Fibroblast of pulmonary artery (primary cell): ENCODE measurements at regions not wholly inside any gene's neighbourhood (a gene's known extent, or its start where the extent isn't known, plus 50 kb on each side); places are given as distances from the start of the nearest gene placed in this dataset.
"Not testable (repeated sequence)": the region's sequence is repeated elsewhere in the genome, so short reads cannot be mapped to it uniquely, and the experiment has no call there.

ENCODE experiments used
- DNase-seq: peaks from one replicate; pipeline ENCODE4 v3.0.0-alpha.2; 2010; ENCODE audit warnings: low read depth
- H3K4me3 ChIP-seq: replicated peaks from 2 replicates; pipeline ENCODE4 v1.5.1; 2011; ENCODE audit warnings: low read depth, mild to moderate bottlenecking, control low read depth, low read length, moderate library complexity
- TF ChIP-seq, protein P1 (sequence below): IDR thresholded peaks from 2 replicates; pipeline ENCODE4 v1.5.1; 2011; ENCODE audit warnings: mild to moderate bottlenecking, control low read depth, low read length, inconsistent platforms; ENCODE audit errors: missing control alignments

DNA sequence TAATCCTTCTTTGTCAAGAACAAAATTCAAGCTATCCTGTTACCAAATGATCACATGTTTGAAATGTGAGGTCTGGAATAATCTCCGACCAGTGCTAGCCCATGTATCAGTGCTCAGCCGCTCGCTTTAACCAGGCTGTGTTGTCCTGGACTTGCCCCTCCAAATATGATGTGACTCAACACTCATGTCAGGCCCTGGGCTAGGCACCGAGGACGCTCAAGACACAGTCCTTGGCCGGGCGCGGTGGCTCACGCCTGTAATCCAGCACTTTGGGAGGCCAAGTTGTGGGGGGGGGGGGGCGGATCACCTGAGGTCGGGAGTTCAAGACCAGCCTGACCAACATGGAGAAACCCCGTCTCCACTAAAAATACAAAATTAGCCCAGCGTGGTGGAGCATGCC lies 54.1 kb upstream of the WNT7B start:
- TF ChIP-seq, protein P1, sequence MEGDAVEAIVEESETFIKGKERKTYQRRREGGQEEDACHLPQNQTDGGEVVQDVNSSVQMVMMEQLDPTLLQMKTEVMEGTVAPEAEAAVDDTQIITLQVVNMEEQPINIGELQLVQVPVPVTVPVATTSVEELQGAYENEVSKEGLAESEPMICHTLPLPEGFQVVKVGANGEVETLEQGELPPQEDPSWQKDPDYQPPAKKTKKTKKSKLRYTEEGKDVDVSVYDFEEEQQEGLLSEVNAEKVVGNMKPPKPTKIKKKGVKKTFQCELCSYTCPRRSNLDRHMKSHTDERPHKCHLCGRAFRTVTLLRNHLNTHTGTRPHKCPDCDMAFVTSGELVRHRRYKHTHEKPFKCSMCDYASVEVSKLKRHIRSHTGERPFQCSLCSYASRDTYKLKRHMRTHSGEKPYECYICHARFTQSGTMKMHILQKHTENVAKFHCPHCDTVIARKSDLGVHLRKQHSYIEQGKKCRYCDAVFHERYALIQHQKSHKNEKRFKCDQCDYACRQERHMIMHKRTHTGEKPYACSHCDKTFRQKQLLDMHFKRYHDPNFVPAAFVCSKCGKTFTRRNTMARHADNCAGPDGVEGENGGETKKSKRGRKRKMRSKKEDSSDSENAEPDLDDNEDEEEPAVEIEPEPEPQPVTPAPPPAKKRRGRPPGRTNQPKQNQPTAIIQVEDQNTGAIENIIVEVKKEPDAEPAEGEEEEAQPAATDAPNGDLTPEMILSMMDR: no peak
- DNase-seq: no peak

DNA sequence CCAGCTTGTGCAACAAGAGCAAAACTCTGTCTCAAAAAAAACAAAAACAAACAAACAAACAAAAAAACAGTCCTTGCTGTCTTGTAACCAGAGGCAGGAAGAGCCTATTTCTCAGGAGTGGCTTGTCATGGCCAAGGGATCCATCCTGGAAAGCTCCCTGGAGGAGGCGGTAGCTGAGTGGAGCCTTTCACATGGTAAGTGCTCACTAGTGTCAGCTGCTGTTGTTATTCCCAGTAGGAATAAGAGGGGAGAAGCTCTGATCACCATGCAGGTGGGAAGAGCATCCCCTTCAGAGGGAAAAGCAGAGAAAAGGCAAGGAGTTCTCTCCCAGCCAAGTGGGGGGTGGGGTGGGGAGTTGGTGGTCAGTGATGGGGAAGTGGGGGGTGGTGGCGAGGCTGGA lies 54.6 kb upstream of the WNT7B start:
- TF ChIP-seq, protein P1: no peak
- no peak overlapping the region for H3K4me3 ChIP-seq
- no peak for DNase-seq

More for the DNA sequence above, 54.1 kb upstream of the WNT7B start:
- no peak overlapping the region for H3K4me3 ChIP-seq

DNA sequence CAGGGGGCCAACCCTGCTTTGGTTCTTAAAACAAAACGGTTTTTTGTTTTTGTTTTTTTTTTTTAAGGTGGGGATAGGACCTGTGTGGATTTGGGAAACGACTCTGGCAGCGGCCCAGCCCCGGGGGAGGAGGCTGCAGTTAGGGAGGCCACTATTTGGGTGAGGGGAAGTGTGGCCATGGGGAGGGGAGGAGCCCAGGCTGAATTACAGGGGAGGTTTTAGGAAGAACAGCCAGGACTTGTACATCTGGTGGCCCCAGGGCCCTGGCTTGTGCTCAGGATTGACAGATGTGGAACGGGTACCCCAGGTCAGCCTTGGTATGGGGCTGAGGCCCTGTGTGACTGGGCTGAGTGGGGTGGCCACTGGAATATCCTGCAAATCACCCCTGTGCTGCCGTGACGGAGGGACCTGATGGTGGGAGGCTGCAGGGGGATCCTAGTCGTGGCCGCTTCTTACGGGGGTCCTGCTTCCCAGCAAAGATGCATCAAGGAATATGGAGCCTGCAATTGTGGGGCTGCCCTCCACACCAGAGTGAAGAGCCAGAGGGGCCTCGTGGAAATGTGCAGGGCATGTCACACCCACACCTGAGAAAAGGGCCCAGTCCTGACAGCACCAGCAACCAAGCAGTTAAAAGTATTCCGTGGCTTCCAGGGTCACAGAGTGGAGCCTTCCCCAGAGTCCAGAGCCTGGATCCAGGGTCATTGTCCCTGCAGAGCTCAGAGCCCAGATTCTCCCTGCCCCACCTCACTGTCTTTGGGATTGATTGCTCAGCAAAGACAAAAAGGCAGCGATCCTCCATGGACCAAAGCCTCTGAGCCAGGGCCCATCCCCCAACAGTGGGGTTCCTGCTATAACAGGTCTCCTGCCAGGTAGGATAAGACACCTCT lies 55.2 kb upstream of the WNT7B start:
- no peak for DNase-seq
- TF ChIP-seq, protein P1: no peak
- H3K4me3 ChIP-seq: no peak overlapping the region

DNA sequence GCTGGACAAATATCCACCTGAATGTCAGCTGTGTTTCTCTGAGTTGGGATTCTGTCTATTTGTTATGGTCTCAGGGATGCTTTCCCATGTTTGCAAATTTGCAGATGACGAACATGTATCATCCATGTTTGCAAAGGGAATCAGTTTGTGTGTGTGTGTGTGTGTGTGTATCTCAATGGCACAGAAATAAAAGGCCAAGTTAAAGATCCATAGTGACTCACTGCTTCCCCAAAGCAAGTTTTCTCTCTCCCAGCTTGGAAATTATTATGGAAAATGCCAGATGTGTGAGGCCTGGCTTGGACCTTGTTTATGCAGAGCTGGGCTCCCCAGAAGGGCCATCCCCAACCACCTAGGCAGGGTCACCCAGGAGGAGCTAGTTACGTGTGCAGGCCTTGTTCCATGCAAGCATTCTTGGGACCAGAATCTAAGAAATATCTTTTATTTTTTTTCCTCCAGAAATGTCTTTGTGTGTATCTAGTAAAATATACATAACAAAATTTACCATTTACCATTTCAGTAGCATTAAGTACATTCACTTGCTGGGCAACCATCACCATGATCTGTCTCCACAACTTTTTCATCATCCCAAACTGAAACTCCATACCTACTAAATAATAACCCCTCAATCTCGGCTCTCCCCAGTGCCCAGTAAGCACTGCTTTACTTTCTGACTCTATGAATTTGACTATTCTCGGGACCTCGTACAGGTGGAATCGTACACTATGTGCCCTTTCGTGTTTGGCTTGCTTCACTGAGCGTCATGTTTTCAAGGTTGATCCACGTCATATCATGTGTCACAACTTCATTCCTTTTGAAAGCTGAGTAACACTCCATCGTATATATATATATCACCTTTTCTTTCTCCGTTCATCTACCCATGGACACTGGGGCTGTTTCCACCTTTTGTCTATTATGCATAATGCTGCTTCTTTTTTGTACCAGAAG lies 56.6 kb upstream of the WNT7B start:
- no peak for DNase-seq
- TF ChIP-seq, protein P1: no peak
- no peak overlapping the region for H3K4me3 ChIP-seq

DNA sequence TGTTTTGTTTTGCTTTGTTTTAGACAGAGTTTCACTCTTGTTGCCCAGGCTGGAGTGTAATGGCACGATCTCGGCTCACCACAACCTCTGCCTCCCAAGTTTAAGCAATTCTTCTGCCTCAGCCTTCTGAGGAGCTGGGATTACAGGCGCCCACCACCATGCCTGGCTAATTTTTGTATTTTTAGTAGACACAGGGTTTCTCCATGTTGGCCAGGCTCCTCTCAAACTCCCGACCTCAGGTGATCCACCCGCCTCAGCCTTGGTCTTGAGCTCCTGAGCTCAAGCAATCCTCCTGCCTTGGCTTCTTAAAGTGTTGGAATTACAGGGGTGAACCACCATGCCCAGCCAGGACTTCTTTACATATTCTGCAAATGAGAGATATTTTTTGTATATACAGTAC lies 57.5 kb upstream of the WNT7B start:
- not testable (repeated sequence) for H3K4me3 ChIP-seq, DNase-seq

DNA sequence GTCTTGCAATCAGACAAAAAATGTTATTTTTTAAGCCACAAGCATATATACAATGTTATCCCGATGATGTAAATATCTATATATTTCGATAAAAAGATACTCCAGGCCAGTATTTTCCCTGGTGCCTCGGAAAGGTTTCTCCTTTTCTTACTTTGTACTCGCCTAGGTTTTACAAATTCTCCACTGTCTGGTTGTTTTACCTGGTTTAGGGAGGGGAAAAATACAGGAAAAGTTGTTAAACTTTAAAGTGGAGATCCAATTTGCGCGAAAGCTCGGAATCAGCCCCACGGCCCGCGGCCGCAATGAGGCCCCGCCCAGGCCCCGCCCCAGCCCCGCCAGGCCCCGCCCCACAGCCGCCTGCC lies 58.4 kb upstream of the WNT7B start:
- TF ChIP-seq, protein P1: no peak
- peak overlapping the region; percentile 60 for H3K4me3 ChIP-seq
- DNase-seq: no peak
